IMR-90 (cell line): ENCODE measurements at regions not wholly inside any gene's neighbourhood (a gene's known extent, or its start where the extent isn't known, plus 50 kb on each side); places are given as distances from the start of the nearest gene placed in this dataset.

ENCODE experiments used
- BHLHE40 ChIP-seq: fragments of 150-350 bp; IDR thresholded peaks from 2 replicates; pipeline ENCODE4 v1.6.1; 2016; ENCODE audit warnings: mild to moderate bottlenecking, low read depth, low read length
- CTCF ChIP-seq: conservative IDR thresholded peaks from 2 replicates; pipeline ENCODE4 v1.5.1; 2012; ENCODE audit warnings: mild to moderate bottlenecking, low read depth, low read length, improper control_type of control experiment
- POLR2A ChIP-seq: IDR thresholded peaks from 2 replicates; pipeline ENCODE4 v1.6.1; 2012; ENCODE audit warnings: mild to moderate bottlenecking, low read depth, low read length

DNA sequence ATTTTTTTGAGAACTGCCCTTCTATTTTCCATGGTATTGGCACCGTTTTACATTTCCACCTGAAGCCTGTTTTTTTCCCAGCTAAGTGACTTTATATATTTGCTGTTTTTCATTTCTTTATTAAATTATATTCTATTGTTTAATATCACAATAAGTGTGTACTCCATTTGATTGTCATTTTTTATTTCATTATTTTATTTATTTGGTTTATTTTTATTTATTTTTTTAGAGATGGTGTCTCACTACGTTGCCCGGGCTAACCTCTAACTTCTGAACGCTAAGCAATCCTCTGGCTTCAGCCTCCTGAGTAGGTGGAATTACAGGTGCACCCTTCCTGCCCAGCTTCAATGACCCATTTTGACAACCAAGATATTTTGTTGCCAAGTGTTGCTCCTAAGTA, 202.6 kb downstream of the SIM1 start:
- TF ChIP-seq CTCF (no peak), POLR2A (no peak), BHLHE40 (no peak)
